NB4 (cell line): ENCODE measurements at regions not wholly inside any gene's neighbourhood (a gene's known extent, or its start where the extent isn't known, plus 50 kb on each side); places are given as distances from the start of the nearest gene placed in this dataset.

ENCODE experiments used
- CTCF ChIP-seq: IDR thresholded peaks from one replicate; pipeline ENCODE4 v1.5.1; 2012; ENCODE audit warnings: low read depth, low read length
- MAX ChIP-seq: IDR thresholded peaks from 2 replicates; pipeline ENCODE4 v1.6.1; 2011; ENCODE audit warnings: low read depth, low read length
- MYC ChIP-seq: IDR thresholded peaks from 2 replicates; pipeline ENCODE4 v1.6.1; 2011; ENCODE audit warnings: low read depth, low read length
- POLR2A ChIP-seq: IDR thresholded peaks from 2 replicates; pipeline ENCODE4 v1.6.1; 2011; ENCODE audit warnings: mild to moderate bottlenecking; ENCODE audit not compliant: insufficient read length; ENCODE audit errors: extremely low read depth

GRCh38 chr2:18232731-18233438 lies 327.6 kb downstream of the RDH14 start:
- TF ChIP-seq CTCF: no peak
- no peak for TF ChIP-seq MYC
- TF ChIP-seq POLR2A: no peak
- no peak for TF ChIP-seq MAX
